Kidney (tissue), 13 donors: ENCODE measurements at regions not wholly inside any gene's neighbourhood (a gene's known extent, or its start where the extent isn't known, plus 50 kb on each side); places are given as distances from the start of the nearest gene placed in this dataset.

Experiments used
- DNase-seq, 5 donors: peaks; one replicate each; pipeline ENCODE4 v3.0.0-alpha.2; 2013 to 2020
- FAIRE-seq: peaks from 2 replicates; lab custom pipeline; 2012; peaks lifted over from hg19 to GRCh38; lab: Jason Lieb, UNC
- H3K27ac ChIP-seq, 2 donors: one replicate each; pipeline ENCODE4 v1.7.0; 2013; ENCODE audit warnings: low read depth in 2 of 2, low read length in 2 of 2, inconsistent platforms in 1 of 2
- H3K27me3 ChIP-seq: one replicate; pipeline ENCODE4 v1.7.1; 2013; ENCODE audit warnings: low read length, inconsistent platforms; ENCODE audit not compliant: control insufficient read depth, insufficient read depth
- H3K36me3 ChIP-seq, 3 donors: one replicate each; pipeline versions ENCODE4 v1.7.0 to v1.7.1; 2013; ENCODE audit warnings: low read length in 3 of 3, control low read depth in 1 of 3, inconsistent platforms in 1 of 3; ENCODE audit not compliant: insufficient read depth in 3 of 3, control insufficient read depth in 2 of 3
- H3K4me1 ChIP-seq, 3 donors: one replicate each; pipeline versions ENCODE4 v1.7.0 to v1.7.1; 2013; ENCODE audit warnings: low read length in 3 of 3, inconsistent platforms in 1 of 3, low read depth in 1 of 3; ENCODE audit not compliant: control insufficient read depth in 2 of 3, insufficient read depth in 2 of 3
- H3K4me3 ChIP-seq, 3 donors: one replicate each; pipeline versions ENCODE4 v1.7.0 to v1.8.1; 2013; ENCODE audit warnings: low read length in 3 of 3, control low read depth in 1 of 3, inconsistent platforms in 1 of 3
- H3K9ac ChIP-seq, 3 donors: one replicate each; pipeline versions ENCODE4 v1.7.0 to v1.7.1; 2013; ENCODE audit warnings: low read length in 3 of 3, control low read depth in 1 of 3, inconsistent platforms in 1 of 3
- H3K9me3 ChIP-seq, 3 donors: one replicate each; pipeline versions ENCODE4 v1.7.0 to v1.7.1; 2013; ENCODE audit warnings: low read length in 3 of 3, control low read depth in 1 of 3, inconsistent platforms in 1 of 3; ENCODE audit not compliant: control insufficient read depth in 2 of 3, insufficient read depth in 1 of 3
- intact Hi-C: fragments of 100-400 bp; cut with DNase I; formaldehyde crosslinking; loops from one replicate; pipeline ENCODE4 v1.11.1; 2022
- TF ChIP-seq, protein P1 (sequence below): IDR thresholded peaks from 3 replicates; pipeline ENCODE4 v1.5.1; 2012; ENCODE audit warnings: mild to moderate bottlenecking, moderate library complexity, borderline replicate concordance; ENCODE audit not compliant: insufficient read depth; ENCODE audit errors: extremely low read depth
- donor health status: control.
- donor health status: control.
- donor health status: control.
- donor health status: control.
- donor health status: control.
- donor health status: DM: yes; HTN: yes; CAD: no.
- donor health status: Normal renal cell carcinoma (clear cell type).

DNA sequence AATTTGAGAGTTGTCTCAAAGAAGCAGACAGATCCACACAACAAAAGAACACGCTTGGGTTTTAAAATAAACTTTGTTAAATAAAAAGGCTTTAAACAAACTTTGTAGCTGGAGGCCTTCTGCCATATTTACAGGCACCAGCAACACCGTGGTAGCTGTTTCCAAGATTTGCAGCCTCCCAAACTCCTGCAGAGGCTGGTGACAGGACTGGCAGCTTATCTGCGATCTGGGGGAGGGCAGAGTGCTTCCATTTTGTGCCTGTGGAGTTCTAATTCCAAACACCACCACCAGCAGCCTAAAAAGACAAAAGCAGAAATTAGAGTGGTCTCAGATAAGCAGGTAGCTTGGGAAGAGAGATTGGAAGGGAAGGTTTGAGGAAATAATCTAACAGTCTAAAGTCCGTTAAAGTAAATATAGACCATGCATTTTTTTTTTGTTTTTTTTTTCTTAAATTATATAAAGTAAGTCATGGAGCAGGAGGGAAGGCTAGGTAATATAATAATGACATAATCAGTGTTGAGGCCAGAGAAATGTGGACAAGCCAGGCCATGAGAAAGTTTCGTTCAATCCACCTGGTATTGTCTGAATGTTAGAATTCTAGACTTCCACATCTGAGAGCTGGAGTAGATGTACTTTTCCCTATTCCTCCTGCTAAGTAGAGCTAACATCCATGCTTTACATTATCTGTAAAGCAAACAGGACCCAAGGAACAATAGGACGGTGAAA is 69.6 kb upstream of the TMEM132D start:
- no peak for FAIRE-seq
- no peaks in the 10 kb centered on the region for H3K27me3 ChIP-seq
- H3K27ac ChIP-seq, result no peak overlapping the region
- TF ChIP-seq, protein P1, sequence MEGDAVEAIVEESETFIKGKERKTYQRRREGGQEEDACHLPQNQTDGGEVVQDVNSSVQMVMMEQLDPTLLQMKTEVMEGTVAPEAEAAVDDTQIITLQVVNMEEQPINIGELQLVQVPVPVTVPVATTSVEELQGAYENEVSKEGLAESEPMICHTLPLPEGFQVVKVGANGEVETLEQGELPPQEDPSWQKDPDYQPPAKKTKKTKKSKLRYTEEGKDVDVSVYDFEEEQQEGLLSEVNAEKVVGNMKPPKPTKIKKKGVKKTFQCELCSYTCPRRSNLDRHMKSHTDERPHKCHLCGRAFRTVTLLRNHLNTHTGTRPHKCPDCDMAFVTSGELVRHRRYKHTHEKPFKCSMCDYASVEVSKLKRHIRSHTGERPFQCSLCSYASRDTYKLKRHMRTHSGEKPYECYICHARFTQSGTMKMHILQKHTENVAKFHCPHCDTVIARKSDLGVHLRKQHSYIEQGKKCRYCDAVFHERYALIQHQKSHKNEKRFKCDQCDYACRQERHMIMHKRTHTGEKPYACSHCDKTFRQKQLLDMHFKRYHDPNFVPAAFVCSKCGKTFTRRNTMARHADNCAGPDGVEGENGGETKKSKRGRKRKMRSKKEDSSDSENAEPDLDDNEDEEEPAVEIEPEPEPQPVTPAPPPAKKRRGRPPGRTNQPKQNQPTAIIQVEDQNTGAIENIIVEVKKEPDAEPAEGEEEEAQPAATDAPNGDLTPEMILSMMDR, result no peak
- DNase-seq, result no peak
- no peaks in the 10 kb centered on the region for H3K36me3 ChIP-seq
- H3K9ac ChIP-seq, result no peak overlapping the region
- no peak overlapping the region for H3K4me3 ChIP-seq
- intact Hi-C loops, result no loop called here
- H3K4me1 ChIP-seq, result no peaks in the 10 kb centered on the region
- no peaks in the 10 kb centered on the region for H3K9me3 ChIP-seq

DNA sequence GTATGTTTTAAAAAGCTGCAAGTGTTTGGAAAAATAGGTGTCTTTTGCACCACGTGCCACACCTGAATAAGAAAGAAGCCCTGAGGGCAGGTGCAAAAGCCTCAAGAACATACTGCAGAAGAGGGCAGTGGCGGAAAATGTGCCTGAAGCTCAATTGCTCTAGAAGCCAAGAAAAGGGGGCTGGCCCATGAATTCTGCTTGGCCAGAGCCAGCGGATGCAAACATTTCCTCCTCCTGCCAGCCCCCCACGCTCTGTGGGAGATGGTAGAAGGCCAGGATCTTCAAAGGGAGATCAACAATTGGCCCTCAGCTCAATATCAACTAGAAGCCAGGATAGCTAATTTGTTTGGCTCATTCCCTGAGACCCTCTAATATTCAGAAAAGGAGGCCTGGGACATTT is 80.3 kb upstream of the TMEM132D start:
- no peaks in the 10 kb centered on the region for H3K4me1 ChIP-seq
- H3K9ac ChIP-seq, result no peak overlapping the region
- DNase-seq (peak in 2 of 5 donors; percentile 26 to 35), FAIRE-seq (no peak)
- intact Hi-C loops, result no loop called here
- H3K9me3 ChIP-seq, result no peaks in the 10 kb centered on the region
- TF ChIP-seq, protein P1, result no peak
- H3K36me3 ChIP-seq, result no peaks in the 10 kb centered on the region
- H3K27ac ChIP-seq, result no peak overlapping the region
- no peaks in the 10 kb centered on the region for H3K27me3 ChIP-seq
- H3K4me3 ChIP-seq, result no peak overlapping the region

DNA sequence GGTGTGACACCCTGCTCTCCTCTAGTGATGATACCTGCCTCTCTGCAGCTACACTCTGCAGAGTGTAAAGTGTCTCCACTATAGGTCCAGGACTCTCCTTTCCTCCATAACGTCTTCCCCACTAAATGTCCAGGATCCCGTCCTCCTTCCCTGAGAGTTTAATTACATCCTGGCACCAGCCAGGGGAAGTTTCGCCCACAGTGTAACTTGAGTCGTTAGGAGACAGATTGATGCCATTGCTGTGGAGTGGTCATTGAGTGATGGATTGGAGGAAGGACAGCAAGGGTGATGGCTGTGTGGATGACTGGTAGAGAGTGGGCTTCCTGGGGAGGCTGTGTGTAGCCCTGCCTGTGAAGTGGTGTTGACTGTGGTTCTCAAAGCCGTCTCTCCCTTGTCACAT is 84.0 kb upstream of the TMEM132D start:
- TF ChIP-seq, protein P1, result no peak
- peak in 3 of 5 donors; percentile 37 to 74 (median 51) for DNase-seq

More for the DNA sequence above, 84.0 kb upstream of the TMEM132D start:
- H3K27ac ChIP-seq, result no peak overlapping the region
- intact Hi-C loops, result no loop called here
- FAIRE-seq, result no peak
- H3K27me3 ChIP-seq, result no peaks in the 10 kb centered on the region
- no peak overlapping the region for H3K9ac ChIP-seq
- H3K9me3 ChIP-seq, result no peaks in the 10 kb centered on the region
- H3K36me3 ChIP-seq, result no peaks in the 10 kb centered on the region
- H3K4me1 ChIP-seq, result no peaks in the 10 kb centered on the region
- no peak overlapping the region for H3K4me3 ChIP-seq
